ENCODE measurements at regions not wholly inside any gene's neighbourhood (a gene's known extent, or its start where the extent isn't known, plus 50 kb on each side); places are given as distances from the start of the nearest gene placed in this dataset.

DNA sequence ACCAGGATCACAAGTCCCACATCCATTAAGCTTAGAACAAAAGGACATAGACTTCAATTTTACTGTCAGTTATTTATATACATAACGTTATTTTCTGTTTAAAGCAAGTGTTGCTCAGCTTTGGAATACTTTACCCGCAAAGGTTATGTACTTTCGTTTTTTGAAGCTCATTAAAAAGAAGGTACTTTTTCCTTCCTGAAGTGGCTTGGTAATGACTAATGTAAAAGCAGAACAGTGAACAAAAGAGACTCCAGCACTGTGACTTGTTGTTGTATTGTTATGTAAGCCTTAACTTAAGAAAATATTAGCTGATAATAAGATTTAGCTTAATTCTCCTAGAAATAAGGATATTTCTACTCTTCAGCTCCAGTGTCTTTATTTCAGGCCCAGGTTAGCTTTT is 97.3 kb upstream of the SLCO6A1 start:
- TF ChIP-seq, protein P1, sequence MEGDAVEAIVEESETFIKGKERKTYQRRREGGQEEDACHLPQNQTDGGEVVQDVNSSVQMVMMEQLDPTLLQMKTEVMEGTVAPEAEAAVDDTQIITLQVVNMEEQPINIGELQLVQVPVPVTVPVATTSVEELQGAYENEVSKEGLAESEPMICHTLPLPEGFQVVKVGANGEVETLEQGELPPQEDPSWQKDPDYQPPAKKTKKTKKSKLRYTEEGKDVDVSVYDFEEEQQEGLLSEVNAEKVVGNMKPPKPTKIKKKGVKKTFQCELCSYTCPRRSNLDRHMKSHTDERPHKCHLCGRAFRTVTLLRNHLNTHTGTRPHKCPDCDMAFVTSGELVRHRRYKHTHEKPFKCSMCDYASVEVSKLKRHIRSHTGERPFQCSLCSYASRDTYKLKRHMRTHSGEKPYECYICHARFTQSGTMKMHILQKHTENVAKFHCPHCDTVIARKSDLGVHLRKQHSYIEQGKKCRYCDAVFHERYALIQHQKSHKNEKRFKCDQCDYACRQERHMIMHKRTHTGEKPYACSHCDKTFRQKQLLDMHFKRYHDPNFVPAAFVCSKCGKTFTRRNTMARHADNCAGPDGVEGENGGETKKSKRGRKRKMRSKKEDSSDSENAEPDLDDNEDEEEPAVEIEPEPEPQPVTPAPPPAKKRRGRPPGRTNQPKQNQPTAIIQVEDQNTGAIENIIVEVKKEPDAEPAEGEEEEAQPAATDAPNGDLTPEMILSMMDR (IDR thresholded peaks at IDR 0.05) = no peak
- TF ChIP-seq EZH2 (IDR thresholded peaks at IDR 0.05) (no peak), EZH2phosphoT487 (IDR thresholded peaks at IDR 0.05) (no peak)

Data from neural progenitor cell (in vitro differentiated cells).